HPDE6-E6E7 (cell line): ENCODE measurements at regions not wholly inside any gene's neighbourhood (a gene's known extent, or its start where the extent isn't known, plus 50 kb on each side); places are given as distances from the start of the nearest gene placed in this dataset.
"Not testable (repeated sequence)": the region's sequence is repeated elsewhere in the genome, so short reads cannot be mapped to it uniquely, and the experiment has no call there.

Experiments used
- DNase-seq: peaks from one replicate; pipeline ENCODE4 v3.0.0; 2011; ENCODE audit warnings: missing footprints; ENCODE audit errors: extremely low spot score

GRCh38 chr5:6273749-6274148 lies 104.6 kb downstream of the MED10 start:
- no peak for DNase-seq

GRCh38 chr5:6273090-6273735 lies 105.1 kb downstream of the MED10 start:
- no peak for DNase-seq

DNA sequence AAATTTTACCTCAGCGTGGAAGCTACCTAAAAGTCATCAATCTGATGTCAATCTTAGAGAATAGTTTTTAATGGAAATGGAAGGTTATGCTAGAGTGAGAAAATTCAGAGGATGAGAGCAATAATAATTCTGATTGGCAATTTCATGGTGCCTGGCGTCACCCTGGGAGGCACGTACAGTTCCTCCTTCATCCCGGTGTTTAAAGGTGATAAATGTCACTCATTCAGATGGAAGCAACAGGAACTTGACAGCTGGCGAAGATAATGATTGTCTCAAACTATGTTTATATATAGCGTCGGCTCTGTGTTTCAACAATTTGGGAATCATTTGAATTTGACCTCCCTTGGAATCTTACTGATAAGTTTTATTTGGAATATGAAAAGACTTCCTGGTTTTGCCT lies 108.4 kb downstream of the MED10 start:
- no peak for DNase-seq

DNA sequence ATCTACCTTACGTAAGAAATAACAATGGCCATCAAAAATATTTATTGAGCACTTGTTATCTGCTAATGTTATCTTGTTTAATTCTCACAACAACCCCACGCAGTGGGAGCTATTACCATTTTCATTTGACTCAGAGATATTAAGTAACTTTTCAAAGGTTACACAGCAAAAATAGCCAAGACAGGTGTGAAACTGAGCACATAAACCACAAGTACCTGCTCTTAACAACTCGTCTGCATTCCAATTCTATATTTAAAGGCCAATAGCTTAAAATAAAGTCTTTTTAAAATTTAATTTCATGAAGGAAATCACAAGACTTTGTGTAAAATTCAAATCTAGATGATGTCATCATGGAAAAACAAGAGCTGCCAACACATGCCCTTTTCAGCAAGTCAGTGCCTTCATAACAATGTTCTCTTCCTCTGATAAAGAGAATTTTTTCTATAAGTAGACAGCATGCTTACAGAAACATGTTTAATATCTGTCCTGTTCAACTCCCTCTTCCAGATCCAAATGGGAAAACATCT lies 111.6 kb downstream of the MED10 start:
- no peak for DNase-seq

- no peak for DNase-seq
Measured at GRCh38 chr5:6264394-6264793, 114.0 kb downstream of the MED10 start.

- DNase-seq, result no peak
Measured at GRCh38 chr5:6262651-6263363, 115.5 kb downstream of the MED10 start.

- DNase-seq, result no peak
Measured at GRCh38 chr5:6261668-6262067, 116.7 kb downstream of the MED10 start.

DNA sequence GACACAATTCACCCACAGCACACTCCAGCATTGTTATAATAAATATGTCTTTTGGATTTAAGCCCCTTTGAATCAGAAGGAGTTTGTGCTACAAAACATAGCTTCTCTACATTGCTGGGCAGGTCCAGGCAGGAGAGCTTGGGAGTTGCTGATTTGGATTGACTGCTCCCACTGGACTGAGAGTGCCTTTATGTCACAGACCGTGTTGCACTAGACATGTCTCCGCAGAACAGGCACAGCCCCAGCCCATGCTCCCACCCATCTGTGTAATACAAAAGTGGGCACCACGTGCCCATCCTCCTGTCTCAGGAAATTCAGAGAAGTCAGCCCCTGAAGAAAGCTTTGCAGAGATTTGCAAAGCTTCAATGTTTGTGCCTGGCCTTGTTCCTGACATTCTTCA lies 117.1 kb downstream of the MED10 start:
- DNase-seq, result no peak

GRCh38 chr5:6260846-6261245 lies 117.5 kb downstream of the MED10 start:
- DNase-seq, result no peak

DNA sequence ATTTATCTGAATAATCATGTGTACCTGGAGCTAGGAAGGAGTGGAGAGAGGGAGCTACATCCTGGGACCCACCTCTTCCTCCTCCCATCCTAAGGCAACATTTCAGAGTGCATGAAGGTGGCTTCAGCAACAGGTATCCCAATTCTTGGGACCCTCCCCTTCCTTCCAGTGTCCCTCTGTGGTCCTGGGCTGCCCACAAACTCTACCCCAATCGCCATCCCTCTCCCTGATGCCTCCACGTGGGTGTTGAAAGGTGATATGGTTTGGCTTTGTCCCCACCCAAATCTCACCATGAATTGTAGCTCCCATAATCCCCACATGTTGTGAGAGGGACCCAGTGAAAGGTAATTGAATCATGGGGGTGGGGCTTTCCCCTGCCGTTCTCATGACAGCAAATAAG lies 121.4 kb downstream of the MED10 start:
- DNase-seq, result no peak

- DNase-seq, result no peak
Measured at GRCh38 chr5:6255956-6256355, 122.4 kb downstream of the MED10 start.

GRCh38 chr5:6253846-6254245 lies 124.5 kb downstream of the MED10 start:
- no peak for DNase-seq

DNA sequence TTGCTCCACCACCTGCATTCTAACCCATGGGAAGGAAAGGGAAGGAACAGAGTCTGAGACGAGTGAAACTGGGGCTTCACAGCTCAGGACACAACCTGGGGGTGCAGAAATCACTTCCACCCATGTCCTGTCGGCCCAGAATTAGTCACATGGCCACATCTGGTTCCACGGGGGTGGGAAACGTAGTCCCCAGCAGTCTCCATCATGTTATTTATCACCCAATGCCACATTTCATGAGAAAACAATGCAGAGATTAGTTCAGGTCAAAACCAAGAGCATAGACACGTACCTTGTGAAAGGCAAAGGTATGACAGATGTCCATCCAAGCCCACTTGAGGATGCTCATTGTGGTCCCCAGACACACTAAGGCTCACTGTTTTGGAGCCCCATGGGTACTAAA lies 125.1 kb downstream of the MED10 start:
- no peak for DNase-seq

DNA sequence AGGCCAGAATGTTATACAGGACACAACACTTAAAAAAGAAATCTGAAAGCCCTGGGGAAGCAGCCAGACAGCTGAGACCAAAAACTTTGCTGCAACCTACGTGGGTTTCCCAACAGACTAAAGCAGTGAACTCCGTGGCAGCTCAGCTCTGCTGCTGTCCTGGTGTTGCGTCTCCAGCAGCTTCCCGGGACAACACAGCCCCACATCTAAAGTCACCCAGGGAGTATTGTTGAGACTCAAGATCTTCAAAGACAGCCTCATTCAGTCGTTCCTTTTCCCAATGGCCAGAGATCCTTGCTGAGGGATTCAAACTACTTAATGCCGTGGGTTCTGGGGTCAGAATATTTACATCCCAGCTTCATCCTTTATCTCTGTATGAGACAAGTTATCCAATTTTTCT lies 125.8 kb downstream of the MED10 start:
- no peak for DNase-seq

GRCh38 chr5:6251565-6252102 lies 126.7 kb downstream of the MED10 start:
- no peak for DNase-seq

DNA sequence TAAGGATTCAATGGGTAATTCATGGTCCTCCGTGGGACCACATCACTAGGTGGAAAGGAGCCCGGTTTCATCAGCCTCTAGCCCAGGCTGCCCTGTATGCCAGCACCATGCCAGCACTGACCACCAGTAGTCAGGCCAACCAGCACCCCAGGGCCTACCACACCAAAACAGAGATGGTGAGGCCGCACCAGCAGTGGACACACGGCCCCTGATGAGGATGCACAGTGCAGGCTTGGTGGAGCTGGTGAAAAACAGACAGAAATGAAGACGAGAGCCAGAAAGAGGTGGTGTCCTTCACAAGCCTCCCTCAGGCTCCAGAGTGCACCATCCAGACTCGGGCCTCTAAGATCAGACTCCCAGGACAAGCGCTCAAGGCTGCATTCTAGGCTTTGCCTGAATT lies 128.2 kb downstream of the MED10 start:
- DNase-seq, result no peak

- DNase-seq, result no peak
Measured at GRCh38 chr5:6248132-6248531, 130.2 kb downstream of the MED10 start.

DNA sequence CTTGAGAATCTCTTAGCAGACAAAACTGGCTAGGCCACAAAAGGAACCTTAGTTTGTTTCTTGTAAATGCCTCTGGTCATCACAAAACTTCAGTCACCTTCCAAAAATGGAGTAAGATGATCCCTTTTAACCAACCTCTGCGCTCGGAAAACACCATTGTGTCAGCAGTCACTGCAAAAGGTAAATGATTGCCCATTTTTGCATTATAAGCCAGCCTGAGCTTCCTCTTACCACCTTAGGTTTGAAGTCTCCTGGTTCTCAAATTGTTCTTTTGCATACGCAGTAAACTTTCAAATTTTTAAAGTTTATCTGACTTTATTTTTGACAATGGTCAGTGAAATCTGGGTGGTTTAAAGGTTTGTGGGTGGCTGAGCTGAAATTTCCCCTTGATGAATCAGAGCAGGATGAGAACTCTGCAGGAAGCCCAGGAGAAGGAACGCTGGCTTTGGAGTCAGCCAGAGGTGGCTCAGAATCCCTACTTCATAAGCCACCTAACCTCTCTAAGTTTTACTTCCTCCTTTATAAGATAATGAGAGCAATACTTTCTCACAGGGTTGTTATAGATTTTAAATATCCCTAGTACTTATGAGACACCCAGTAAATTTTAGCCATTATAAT lies 131.4 kb downstream of the MED10 start:
- DNase-seq, result no peak

DNA sequence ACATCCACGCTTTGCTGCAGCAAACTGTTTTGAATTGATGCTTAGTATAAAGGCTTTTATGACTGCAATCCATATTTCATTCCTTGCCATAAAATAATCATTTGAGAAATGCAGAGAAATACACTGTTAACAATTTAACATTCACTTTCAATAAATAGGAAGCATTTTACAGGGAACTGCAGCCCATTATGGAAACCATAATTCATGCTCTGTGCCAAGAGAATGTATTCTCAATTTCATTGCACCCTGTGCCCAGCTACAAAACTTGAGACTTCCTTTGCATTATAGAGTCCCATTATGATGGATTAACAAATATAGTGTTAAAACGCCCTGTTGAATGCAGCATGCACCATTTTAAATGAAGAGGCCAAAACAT lies 134.0 kb downstream of the MED10 start:
- DNase-seq, result no peak

DNA sequence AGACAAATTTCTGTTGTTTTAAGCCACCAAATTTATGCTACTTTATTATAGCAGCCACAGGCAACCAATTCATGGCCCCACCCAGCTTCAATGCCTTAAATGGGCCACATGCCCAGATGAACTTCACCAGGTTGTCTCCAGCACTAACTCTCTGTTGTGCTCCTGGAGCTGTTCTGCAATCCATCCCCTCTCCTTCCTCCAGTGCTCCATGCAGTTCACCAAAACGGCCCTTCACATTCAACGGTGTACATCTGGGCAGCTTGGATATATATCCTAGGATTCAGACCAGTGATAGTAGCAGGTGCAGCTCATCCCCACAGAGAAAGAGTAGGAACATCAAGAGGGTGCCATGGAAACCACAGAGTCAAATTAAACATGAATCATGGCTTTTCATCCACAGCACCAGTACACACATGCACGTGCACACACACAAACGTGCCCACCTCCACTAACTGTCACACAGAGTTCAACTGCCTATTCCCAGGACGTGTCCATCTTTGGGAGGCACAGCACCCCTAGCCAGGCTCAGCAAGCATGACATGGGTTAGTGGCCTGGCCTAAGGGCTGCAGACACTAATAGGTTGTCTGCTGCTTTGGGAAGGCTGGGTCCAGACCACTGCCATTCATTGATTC lies 134.5 kb downstream of the MED10 start:
- no peak for DNase-seq

DNA sequence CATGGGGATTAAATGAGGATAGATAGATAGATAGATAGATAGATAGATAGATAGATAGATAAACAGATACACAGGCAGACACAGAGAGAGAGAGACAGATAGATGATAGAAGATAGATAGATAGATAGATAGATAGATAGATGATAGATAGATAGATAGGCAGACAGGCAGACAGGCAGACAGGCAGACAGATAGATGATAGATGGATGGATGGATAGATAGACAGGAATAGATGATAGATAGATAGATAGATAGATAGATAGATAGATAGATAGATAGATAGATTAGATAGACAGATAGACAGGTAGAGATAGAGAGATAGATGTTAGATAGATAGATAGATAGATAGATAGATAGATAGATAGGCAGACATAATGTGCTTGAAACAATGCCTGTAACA lies 137.3 kb downstream of the MED10 start:
- DNase-seq, result not testable (repeated sequence)

- no peak for DNase-seq
Measured at GRCh38 chr5:6236858-6237481, 141.4 kb downstream of the MED10 start.
